Omental fat pad (tissue), 3 donors: ENCODE measurements at regions not wholly inside any gene's neighbourhood (a gene's known extent, or its start where the extent isn't known, plus 50 kb on each side); places are given as distances from the start of the nearest gene placed in this dataset.

ENCODE experiments used
- ATAC-seq: fragments of 150-250 bp; one replicate; pipeline ENCODE4 v1.9.1; 2016; ENCODE audit warnings: mild to moderate bottlenecking, moderate library complexity; ENCODE audit not compliant: low FRiP score
- DNase-seq: peaks from one replicate; pipeline ENCODE4 v3.0.0-alpha.2; 2019; ENCODE audit warnings: low spot score
- CTCF ChIP-seq, 3 donors: fragments of 450-650 bp; IDR thresholded peaks; one replicate each; pipeline ENCODE4 v1.5.1; 2016 to 2017; ENCODE audit warnings: antibody characterized with exemption in 3 of 3, mild to moderate bottlenecking in 3 of 3, moderate library complexity in 2 of 3

GRCh38 chr10:59960751-59961150 is 54.4 kb upstream of the CCDC6 start:
- no peak for DNase-seq
- TF ChIP-seq CTCF (IDR thresholded peaks at IDR 0.05) = no peak
- ATAC-seq = no peak

GRCh38 chr10:59959504-59960018 is 53.2 kb upstream of the CCDC6 start:
- TF ChIP-seq CTCF (IDR thresholded peaks at IDR 0.05) = no peak
- ATAC-seq (no peak), DNase-seq (no peak)

- DNase-seq (no peak), ATAC-seq (no peak)
- no peak for TF ChIP-seq CTCF (IDR thresholded peaks at IDR 0.05)
Measured at GRCh38 chr10:59958882-59959281, 52.5 kb upstream of the CCDC6 start.

GRCh38 chr10:59957975-59958374 is 51.6 kb upstream of the CCDC6 start:
- no peak for ATAC-seq
- TF ChIP-seq CTCF (IDR thresholded peaks at IDR 0.05) = no peak
- no peak for DNase-seq
